ENCODE measurements at regions not wholly inside any gene's neighbourhood (a gene's known extent, or its start where the extent isn't known, plus 50 kb on each side); places are given as distances from the start of the nearest gene placed in this dataset.
A peak's percentile ranks its signal among the peaks of the same experiment; 100 is the strongest.

DNA sequence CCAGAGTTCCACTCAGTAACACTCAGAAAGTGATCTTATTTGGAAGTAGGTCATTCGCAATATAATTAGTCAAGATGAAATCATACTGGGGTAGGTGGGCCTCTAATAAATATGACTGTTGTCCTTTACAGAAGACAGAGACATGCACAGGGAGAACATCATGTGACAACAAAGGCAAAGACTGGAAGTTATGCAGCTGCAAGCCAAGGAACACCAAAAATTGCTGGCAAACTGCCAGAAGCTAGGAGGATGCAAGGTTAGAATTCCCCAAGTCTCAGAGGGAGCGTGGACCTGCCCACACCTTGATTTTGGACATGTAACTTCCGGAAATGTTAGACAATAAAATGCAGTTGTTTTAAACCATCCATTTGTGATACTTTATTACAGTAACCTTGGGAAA is 471.5 kb upstream of the AGTR1 start:
- no peaks in the 10 kb centered on the region for H3K9me3 ChIP-seq (ENCODE audit: control insufficient read depth, low read depth, low read length)
- no peak overlapping the region for H3K4me2 ChIP-seq (ENCODE audit: control insufficient read depth, extremely low read depth, insufficient read depth, low read depth, low read length)
- H3K9ac ChIP-seq (ENCODE audit: control insufficient read depth, extremely low read depth, insufficient read depth, low read length) = no peak overlapping the region
- TF ChIP-seq CTCF (optimal IDR thresholded peaks at IDR 0.05 in 1 of 3, IDR thresholded peaks at IDR 0.05 in 1 of 3, conservative IDR thresholded peaks at IDR 0.05 in 1 of 3; ENCODE audit: extremely low read depth in 1 of 3, insufficient read depth in 2 of 3, low read length in 3 of 3) = no peak
- no peak overlapping the region for H3K4me3 ChIP-seq (ENCODE audit: control insufficient read depth in 2 of 3, extremely low read depth in 1 of 3, insufficient read depth in 2 of 3, low read depth in 1 of 3, low read length in 3 of 3)
- H3K9me1 ChIP-seq (ENCODE audit: control insufficient read depth, extremely low read depth, insufficient read depth, low read length) = no peaks in the 10 kb centered on the region
- DNase-seq (ENCODE audit: low read depth, low spot score) (no peak), FAIRE-seq (peak; percentile 13)
- no peak overlapping the region for H2AFZ ChIP-seq (ENCODE audit: control insufficient read depth, low read length)
- H3K36me3 ChIP-seq (ENCODE audit: control insufficient read depth in 2 of 2, extremely low read depth in 1 of 2, insufficient read depth in 2 of 2, low read length in 2 of 2) = no peaks in the 10 kb centered on the region
- peaks cover 4% of the 10 kb centered on the region for H3K4me1 ChIP-seq (ENCODE audit: control insufficient read depth, extremely low read depth, insufficient read depth, low read length)
- dilution Hi-C loops (cut with MboI; ENCODE audit: extremely low pct_ligation_motif_present, low sequenced_read_pairs) = no loop called here
- no peaks in the 10 kb centered on the region for H3K27me3 ChIP-seq (ENCODE audit: control insufficient read depth, extremely low read depth, insufficient read depth, low read length)
- no peaks in the 10 kb centered on the region for H3K79me2 ChIP-seq (ENCODE audit: control insufficient read depth, insufficient read depth, low read length)
- H3K27ac ChIP-seq (ENCODE audit: control insufficient read depth, insufficient read depth, low read length) = no peak overlapping the region
- no peaks in the 10 kb centered on the region for H4K20me1 ChIP-seq (ENCODE audit: control insufficient read depth, extremely low read depth, insufficient read depth, low read length)

- TF ChIP-seq CTCF (optimal IDR thresholded peaks at IDR 0.05 in 1 of 3, IDR thresholded peaks at IDR 0.05 in 1 of 3, conservative IDR thresholded peaks at IDR 0.05 in 1 of 3; ENCODE audit: extremely low read depth in 1 of 3, insufficient read depth in 2 of 3, low read length in 3 of 3) = no peak
- TF ChIP-seq EZH2 (IDR thresholded peaks at IDR 0.05; ENCODE audit: low read length) = no peak
- Histone ChIP-seq H3K4me1 (ENCODE audit: control insufficient read depth, extremely low read depth, insufficient read depth, low read length) (peaks cover 4% of the 10 kb centered on the region), H3K9me1 (ENCODE audit: control insufficient read depth, extremely low read depth, insufficient read depth, low read length) (no peaks in the 10 kb centered on the region), H3K4me3 (ENCODE audit: control insufficient read depth in 2 of 3, extremely low read depth in 1 of 3, insufficient read depth in 2 of 3, low read depth in 1 of 3, low read length in 3 of 3) (no peak overlapping the region), H3K36me3 (ENCODE audit: control insufficient read depth in 2 of 2, extremely low read depth in 1 of 2, insufficient read depth in 2 of 2, low read length in 2 of 2) (no peaks in the 10 kb centered on the region), H3K79me2 (ENCODE audit: control insufficient read depth, insufficient read depth, low read length) (no peaks in the 10 kb centered on the region), H3K9me3 (ENCODE audit: control insufficient read depth, low read depth, low read length) (no peaks in the 10 kb centered on the region), H3K27me3 (ENCODE audit: control insufficient read depth, extremely low read depth, insufficient read depth, low read length) (no peaks in the 10 kb centered on the region), H2AFZ (ENCODE audit: control insufficient read depth, low read length) (peak overlapping the region; percentile 37), H3K27ac (ENCODE audit: control insufficient read depth, insufficient read depth, low read length) (no peak overlapping the region), H3K4me2 (ENCODE audit: control insufficient read depth, extremely low read depth, insufficient read depth, low read depth, low read length) (no peak overlapping the region), H3K9ac (ENCODE audit: control insufficient read depth, extremely low read depth, insufficient read depth, low read length) (no peak overlapping the region), H4K20me1 (ENCODE audit: control insufficient read depth, extremely low read depth, insufficient read depth, low read length) (no peaks in the 10 kb centered on the region)
- DNase-seq (ENCODE audit: low read depth, low spot score) (no peak), FAIRE-seq (no peak)
- dilution Hi-C loops (cut with MboI; ENCODE audit: extremely low pct_ligation_motif_present, low sequenced_read_pairs) = no loop called here
Observed at GRCh38 chr3:148227534-148227933, 470.2 kb upstream of the AGTR1 start.

Measured in keratinocyte (primary cell).